SU-DHL-6 (cell line): ENCODE measurements at regions not wholly inside any gene's neighbourhood (a gene's known extent, or its start where the extent isn't known, plus 50 kb on each side); places are given as distances from the start of the nearest gene placed in this dataset.
"Not testable (repeated sequence)": the region's sequence is repeated elsewhere in the genome, so short reads cannot be mapped to it uniquely, and the experiment has no call there.

Experiments used
- H2AFZ ChIP-seq: fragments of 200-600 bp; sonication (generic); 2 replicates; pipeline ENCODE4 v1.6.1; 2014; ENCODE audit warnings: low read depth, mild to moderate bottlenecking, moderate library complexity, mixed read lengths, antibody characterized with exemption, low read length; ENCODE audit not compliant: severe bottlenecking
- H3F3A ChIP-seq: fragments of 200-600 bp; shearing (Covaris generic); 2 replicates; pipeline ENCODE4 v1.6.0; 2016; ENCODE audit warnings: antibody characterized with exemption, mild to moderate bottlenecking; ENCODE audit not compliant: insufficient read depth
- H3K27ac ChIP-seq: fragments of 200-600 bp; sonication (generic); 2 replicates; pipeline ENCODE4 v1.5.1; 2016; ENCODE audit warnings: low read depth, mild to moderate bottlenecking, low read length, moderate library complexity, mixed read lengths
- H3K27me3 ChIP-seq: fragments of 200-600 bp; sonication (generic), shearing (Covaris generic); 2 replicates; pipeline ENCODE4 v1.6.0; 2014; ENCODE audit warnings: mild to moderate bottlenecking, low read length
- H3K36me3 ChIP-seq: fragments of 200-600 bp; sonication (generic); 2 replicates; pipeline ENCODE4 v1.6.1; 2014; ENCODE audit warnings: mild to moderate bottlenecking, low read length, mixed read lengths
- H3K4me2 ChIP-seq: fragments of 300-600, 200-600 bp; shearing (Covaris generic), sonication (generic); 2 replicates; pipeline ENCODE4 v1.6.0; 2014; ENCODE audit warnings: low read length, low read depth, mild to moderate bottlenecking; ENCODE audit not compliant: poor library complexity, severe bottlenecking
- H3K4me3 ChIP-seq: fragments of 200-600 bp; sonication (generic); 2 replicates; pipeline ENCODE4 v1.5.1; 2014; ENCODE audit warnings: antibody characterized with exemption, low read length, mild to moderate bottlenecking, mixed read lengths; ENCODE audit not compliant: insufficient read depth, poor library complexity, severe bottlenecking
- H3K79me2 ChIP-seq: fragments of 200-600 bp; sonication (generic); 2 replicates; pipeline ENCODE4 v1.6.1; 2014; ENCODE audit warnings: mild to moderate bottlenecking, low read length, moderate library complexity; ENCODE audit not compliant: insufficient read depth
- H3K9ac ChIP-seq: fragments of 200-600 bp; sonication (generic); 2 replicates; pipeline ENCODE4 v1.7.0; 2014; ENCODE audit warnings: mild to moderate bottlenecking, low read length
- H3K9me2 ChIP-seq: fragments of 200-600 bp; sonication (generic); replicated peaks from 2 replicates; pipeline ENCODE4 v1.6.1; 2014; ENCODE audit warnings: low read length; ENCODE audit not compliant: insufficient read depth
- H3K9me3 ChIP-seq: fragments of 200-600 bp; sonication (generic); 2 replicates; pipeline ENCODE4 v1.6.1; 2014; ENCODE audit warnings: low read length, mixed read lengths; ENCODE audit not compliant: insufficient read depth
- H4K20me1 ChIP-seq: fragments of 200-600 bp; sonication (generic); 2 replicates; pipeline ENCODE4 v1.6.1; 2014; ENCODE audit warnings: low read depth, mild to moderate bottlenecking, antibody characterized with exemption, low read length, moderate library complexity, mixed read lengths
- CTCF ChIP-seq: fragments of 200-600 bp; sonication (generic); IDR thresholded peaks from one replicate; pipeline ENCODE4 v1.5.1; 2017; ENCODE audit warnings: antibody characterized with exemption, mild to moderate bottlenecking, low read length, moderate library complexity; ENCODE audit not compliant: insufficient read depth, poor library complexity, severe bottlenecking
- EZH2phosphoT487 ChIP-seq: fragments of 200-600 bp; sonication (generic), shearing (Covaris generic); conservative IDR thresholded peaks from 2 replicates; pipeline ENCODE4 v1.6.1; 2018; ENCODE audit warnings: mild to moderate bottlenecking, antibody characterized with exemption, low read length, moderate library complexity, mixed read lengths

GRCh38 chr14:97164021-97164420, 366.8 kb downstream of the VRK1 start:
- H3K79me2 ChIP-seq, result no peaks in the 10 kb centered on the region
- no peaks in the 10 kb centered on the region for H4K20me1 ChIP-seq
- H3K27ac ChIP-seq, result no peak overlapping the region
- H3K9me2 ChIP-seq, result no peaks in the 10 kb centered on the region
- no peak overlapping the region for H2AFZ ChIP-seq
- H3K9me3 ChIP-seq, result peaks cover under 1% of the 10 kb centered on the region; the same call in 1 of the 2 replicates
- no peaks in the 10 kb centered on the region for H3F3A ChIP-seq
- H3K4me3 ChIP-seq, result no peak overlapping the region
- H3K27me3 ChIP-seq, result no peaks in the 10 kb centered on the region
- TF ChIP-seq CTCF, result no peak
- TF ChIP-seq EZH2phosphoT487, result no peak
- no peaks in the 10 kb centered on the region for H3K36me3 ChIP-seq
- H3K4me2 ChIP-seq, result no peak overlapping the region
- H3K9ac ChIP-seq, result no peak overlapping the region

GRCh38 chr14:97166497-97166896, 369.3 kb downstream of the VRK1 start:
- Histone ChIP-seq H3K27ac (no peak overlapping the region), H3K36me3 (no peaks in the 10 kb centered on the region), H3F3A (no peaks in the 10 kb centered on the region), H3K27me3 (no peaks in the 10 kb centered on the region), H3K9ac (no peak overlapping the region), H3K79me2 (no peaks in the 10 kb centered on the region), H4K20me1 (no peaks in the 10 kb centered on the region), H2AFZ (no peak overlapping the region), H3K4me2 (no peak overlapping the region), H3K9me3 (no peaks in the 10 kb centered on the region), H3K4me3 (no peak overlapping the region), H3K9me2 (no peaks in the 10 kb centered on the region)
- no peak for TF ChIP-seq EZH2phosphoT487
- TF ChIP-seq CTCF, result no peak

GRCh38 chr14:97167577-97167976, 370.4 kb downstream of the VRK1 start:
- not testable (repeated sequence) for H3K79me2 ChIP-seq, H4K20me1 ChIP-seq, H3K36me3 ChIP-seq, H3K9me3 ChIP-seq, H3K4me2 ChIP-seq, H3F3A ChIP-seq, H3K27ac ChIP-seq, H2AFZ ChIP-seq, H3K4me3 ChIP-seq, H3K9me2 ChIP-seq, H3K27me3 ChIP-seq, H3K9ac ChIP-seq

- H2AFZ ChIP-seq, result no peak overlapping the region
- H3K4me2 ChIP-seq, result no peak overlapping the region
- no peak overlapping the region for H3K4me3 ChIP-seq
- no peaks in the 10 kb centered on the region for H3F3A ChIP-seq
- H3K9me3 ChIP-seq, result no peaks in the 10 kb centered on the region
- no peak overlapping the region for H3K27ac ChIP-seq
- TF ChIP-seq EZH2phosphoT487 (no peak), CTCF (no peak)
- no peak overlapping the region for H3K9ac ChIP-seq
- no peaks in the 10 kb centered on the region for H3K79me2 ChIP-seq
- no peaks in the 10 kb centered on the region for H3K9me2 ChIP-seq
- no peaks in the 10 kb centered on the region for H3K27me3 ChIP-seq
- H4K20me1 ChIP-seq, result no peaks in the 10 kb centered on the region
- H3K36me3 ChIP-seq, result no peaks in the 10 kb centered on the region
Observed at GRCh38 chr14:97172644-97173043, 375.5 kb downstream of the VRK1 start.
